ENCODE measurements at regions not wholly inside any gene's neighbourhood (a gene's known extent, or its start where the extent isn't known, plus 50 kb on each side); places are given as distances from the start of the nearest gene placed in this dataset.

- no peaks in the 10 kb centered on the region for H3K27me3 ChIP-seq
- no peaks in the 10 kb centered on the region for H3K36me3 ChIP-seq
- no peak for TF ChIP-seq EP300 (IDR thresholded peaks at IDR 0.05)
- 37% methylated on average over 8 of the region's 8 CpGs for WGBS
- no peak for DNase-seq (ENCODE audit: extremely low spot score)
- H3K9me3 ChIP-seq = no peaks in the 10 kb centered on the region
- no peak overlapping the region for H3K4me3 ChIP-seq
- intact Hi-C loops (cut with DNase I) = no loop called here
- peaks cover 0 to 18% (median 11%) of the 10 kb centered on the region in 4 donors for H3K4me1 ChIP-seq
- H3K27ac ChIP-seq (replicated peaks in 1 of 4) = no peak overlapping the region
Observed at GRCh38 chr7:41538810-41539724, 163.8 kb downstream of the INHBA start.

DNA sequence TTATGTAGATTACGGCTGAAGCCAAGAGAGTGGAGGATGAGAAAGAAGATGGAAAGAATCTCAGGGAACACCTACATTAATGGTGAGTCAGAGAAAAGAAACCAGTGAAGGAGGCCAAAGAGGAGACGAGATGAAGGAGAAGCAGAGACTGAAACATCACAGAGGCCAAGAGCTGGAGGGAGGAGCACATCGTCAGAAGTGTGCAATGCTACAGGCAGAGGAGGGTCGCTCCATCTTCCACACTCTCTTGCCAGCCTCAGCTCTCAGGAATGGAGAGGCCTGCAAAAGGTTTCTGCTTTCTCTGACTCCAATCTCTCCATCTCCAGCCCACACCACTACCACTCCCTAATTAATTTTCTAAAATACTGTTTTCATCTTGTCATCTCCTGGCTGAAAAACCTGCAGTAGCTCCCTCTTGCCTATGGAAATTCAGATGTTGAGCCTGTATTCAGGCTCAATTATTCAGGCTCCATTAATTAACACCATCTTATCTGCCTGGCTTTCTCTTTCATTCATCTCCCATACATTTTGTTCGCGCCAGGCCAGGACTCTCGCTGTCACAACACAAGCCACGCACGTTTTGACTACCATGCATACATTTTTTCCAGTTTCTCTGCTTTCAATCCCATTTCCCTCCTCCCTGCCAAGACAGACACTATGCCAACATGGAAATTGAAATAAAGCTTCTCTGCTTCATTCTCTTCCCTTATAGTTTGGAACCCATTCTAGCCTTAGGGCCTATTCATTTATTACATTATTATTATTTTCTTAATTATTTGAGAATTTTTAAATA lies 165.8 kb downstream of the INHBA start:
- Histone ChIP-seq H3K9me3 (no peaks in the 10 kb centered on the region), H3K4me1 (peaks cover 0 to 18% (median 11%) of the 10 kb centered on the region in 4 donors), H3K27me3 (no peaks in the 10 kb centered on the region), H3K4me3 (no peak overlapping the region), H3K27ac (replicated peaks in 1 of 4) (no peak overlapping the region), H3K36me3 (no peaks in the 10 kb centered on the region)
- 65% methylated on average over 9 of the region's 9 CpGs for WGBS
- TF ChIP-seq POLR2A (IDR thresholded peaks at IDR 0.05; ENCODE audit: low read depth) = no peak
- TF ChIP-seq POLR2AphosphoS5 (IDR thresholded peaks at IDR 0.05) = no peak
- TF ChIP-seq, protein P1, sequence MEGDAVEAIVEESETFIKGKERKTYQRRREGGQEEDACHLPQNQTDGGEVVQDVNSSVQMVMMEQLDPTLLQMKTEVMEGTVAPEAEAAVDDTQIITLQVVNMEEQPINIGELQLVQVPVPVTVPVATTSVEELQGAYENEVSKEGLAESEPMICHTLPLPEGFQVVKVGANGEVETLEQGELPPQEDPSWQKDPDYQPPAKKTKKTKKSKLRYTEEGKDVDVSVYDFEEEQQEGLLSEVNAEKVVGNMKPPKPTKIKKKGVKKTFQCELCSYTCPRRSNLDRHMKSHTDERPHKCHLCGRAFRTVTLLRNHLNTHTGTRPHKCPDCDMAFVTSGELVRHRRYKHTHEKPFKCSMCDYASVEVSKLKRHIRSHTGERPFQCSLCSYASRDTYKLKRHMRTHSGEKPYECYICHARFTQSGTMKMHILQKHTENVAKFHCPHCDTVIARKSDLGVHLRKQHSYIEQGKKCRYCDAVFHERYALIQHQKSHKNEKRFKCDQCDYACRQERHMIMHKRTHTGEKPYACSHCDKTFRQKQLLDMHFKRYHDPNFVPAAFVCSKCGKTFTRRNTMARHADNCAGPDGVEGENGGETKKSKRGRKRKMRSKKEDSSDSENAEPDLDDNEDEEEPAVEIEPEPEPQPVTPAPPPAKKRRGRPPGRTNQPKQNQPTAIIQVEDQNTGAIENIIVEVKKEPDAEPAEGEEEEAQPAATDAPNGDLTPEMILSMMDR (IDR thresholded peaks at IDR 0.05) = no peak
- TF ChIP-seq EP300 (IDR thresholded peaks at IDR 0.05) = no peak
- DNase-seq (ENCODE audit: extremely low spot score) = no peak
- intact Hi-C loops (cut with DNase I) = no loop called here

- Histone ChIP-seq H3K27ac (replicated peaks in 1 of 4) (no peak overlapping the region), H3K9me3 (no peaks in the 10 kb centered on the region), H3K27me3 (no peaks in the 10 kb centered on the region), H3K4me3 (no peak overlapping the region), H3K36me3 (no peaks in the 10 kb centered on the region), H3K4me1 (peaks cover 0 to 18% (median 11%) of the 10 kb centered on the region in 4 donors)
- intact Hi-C loops (cut with DNase I) = no loop called here
- no peak for DNase-seq (ENCODE audit: extremely low spot score)
- TF ChIP-seq, protein P1 (IDR thresholded peaks at IDR 0.05) = no peak
- TF ChIP-seq POLR2A (IDR thresholded peaks at IDR 0.05; ENCODE audit: low read depth) (no peak), EP300 (IDR thresholded peaks at IDR 0.05) (no peak), POLR2AphosphoS5 (IDR thresholded peaks at IDR 0.05) (no peak)
- 86% methylated on average over 3 of the region's 3 CpGs for WGBS
Observed at GRCh38 chr7:41536122-41536872, 166.6 kb downstream of the INHBA start.

- WGBS = 87% methylated on average over 6 of the region's 6 CpGs
- intact Hi-C loops (cut with DNase I) = no loop called here
- no peaks in the 10 kb centered on the region for H3K4me1 ChIP-seq
- no peak for DNase-seq (ENCODE audit: extremely low spot score)
- H3K27ac ChIP-seq (replicated peaks in 1 of 4) = no peak overlapping the region
- no peak overlapping the region for H3K4me3 ChIP-seq
- TF ChIP-seq EP300 (IDR thresholded peaks at IDR 0.05) = no peak
- TF ChIP-seq POLR2A (IDR thresholded peaks at IDR 0.05; ENCODE audit: low read depth) = no peak
- TF ChIP-seq POLR2AphosphoS5 (IDR thresholded peaks at IDR 0.05) = no peak
- TF ChIP-seq, protein P1 (IDR thresholded peaks at IDR 0.05) = no peak
- no peaks in the 10 kb centered on the region for H3K36me3 ChIP-seq
- no peaks in the 10 kb centered on the region for H3K9me3 ChIP-seq
- H3K27me3 ChIP-seq = no peaks in the 10 kb centered on the region
Observed at GRCh38 chr7:41529831-41530230, 173.1 kb downstream of the INHBA start.
